ENCODE measurements at regions not wholly inside any gene's neighbourhood (a gene's known extent, or its start where the extent isn't known, plus 50 kb on each side); places are given as distances from the start of the nearest gene placed in this dataset.

DNA sequence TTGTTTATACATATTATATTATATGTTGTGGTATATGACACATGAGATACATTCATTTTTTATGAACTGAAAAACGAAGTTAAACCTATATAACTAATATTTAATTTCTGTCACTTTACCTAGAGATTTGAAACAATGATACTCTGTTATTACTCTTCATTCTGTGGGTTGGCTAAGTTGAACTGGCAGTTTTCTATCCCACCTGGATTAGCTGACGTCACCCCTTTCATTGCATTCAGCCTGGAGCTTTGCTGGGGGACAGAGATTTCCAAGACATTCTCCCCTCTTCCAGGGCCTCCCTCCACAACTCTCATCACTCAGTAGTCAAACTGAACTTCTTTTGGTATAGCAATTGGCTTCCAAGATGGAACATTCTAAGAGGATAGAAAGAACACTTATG is 309.2 kb upstream of the SATB1 start:
- no peak overlapping the region for H3K4me3 ChIP-seq
- H3K9me3 ChIP-seq: no peaks in the 10 kb centered on the region
- no peak for DNase-seq (ENCODE audit: extremely low spot score in 2 of 2)
- H3K27ac ChIP-seq: no peak overlapping the region
- H3K4me1 ChIP-seq: no peaks in the 10 kb centered on the region
- H3K36me3 ChIP-seq: no peaks in the 10 kb centered on the region
- H3K27me3 ChIP-seq: no peaks in the 10 kb centered on the region
- TF ChIP-seq POLR2A (IDR thresholded peaks at IDR 0.05) (no peak), POLR2AphosphoS5 (IDR thresholded peaks at IDR 0.05; ENCODE audit: insufficient read depth in 1 of 2, low read depth in 1 of 2) (no peak), CTCF (IDR thresholded peaks at IDR 0.05) (no peak)
- intact Hi-C loops (cut with DNase I): no loop called here

GRCh38 chr3:18732474-18732873 is 307.3 kb upstream of the SATB1 start:
- Histone ChIP-seq H3K4me1 (no peaks in the 10 kb centered on the region), H3K36me3 (no peaks in the 10 kb centered on the region), H3K27me3 (no peaks in the 10 kb centered on the region), H3K9me3 (no peaks in the 10 kb centered on the region), H3K4me3 (no peak overlapping the region), H3K27ac (no peak overlapping the region)
- intact Hi-C loops (cut with DNase I): no loop called here
- no peak for DNase-seq (ENCODE audit: extremely low spot score in 2 of 2)
- TF ChIP-seq POLR2AphosphoS5 (IDR thresholded peaks at IDR 0.05; ENCODE audit: insufficient read depth in 1 of 2, low read depth in 1 of 2) (no peak), POLR2A (IDR thresholded peaks at IDR 0.05) (no peak), CTCF (IDR thresholded peaks at IDR 0.05) (no peak)

DNA sequence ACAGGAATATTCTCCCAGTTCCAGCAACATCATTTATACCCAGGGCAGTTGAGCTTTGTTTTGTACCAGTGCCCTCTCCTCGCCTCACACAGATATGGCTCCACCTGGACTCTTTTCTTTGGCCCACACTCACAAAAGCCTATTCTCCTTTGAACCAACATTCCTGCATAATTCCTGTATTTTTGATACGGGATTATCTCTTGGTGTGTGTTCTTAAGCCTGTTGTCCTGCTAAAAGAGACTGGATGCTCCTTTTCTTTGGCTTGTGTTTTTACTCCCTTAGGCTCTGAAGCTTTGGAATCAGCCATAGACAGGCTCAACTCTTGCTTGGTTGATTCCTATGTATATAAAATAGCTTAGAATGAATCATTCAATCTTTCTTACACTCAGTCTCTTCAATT is 305.4 kb upstream of the SATB1 start:
- intact Hi-C loops (cut with DNase I): no loop called here
- Histone ChIP-seq H3K9me3 (no peaks in the 10 kb centered on the region), H3K4me3 (no peak overlapping the region), H3K27me3 (no peaks in the 10 kb centered on the region), H3K36me3 (no peaks in the 10 kb centered on the region), H3K4me1 (no peaks in the 10 kb centered on the region), H3K27ac (no peak overlapping the region)
- DNase-seq (ENCODE audit: extremely low spot score in 2 of 2): no peak
- TF ChIP-seq POLR2AphosphoS5 (IDR thresholded peaks at IDR 0.05; ENCODE audit: insufficient read depth in 1 of 2, low read depth in 1 of 2): no peak
- TF ChIP-seq CTCF (IDR thresholded peaks at IDR 0.05): no peak
- no peak for TF ChIP-seq POLR2A (IDR thresholded peaks at IDR 0.05)

GRCh38 chr3:18729671-18730070 is 304.5 kb upstream of the SATB1 start:
- intact Hi-C loops (cut with DNase I): no loop called here
- H3K27ac ChIP-seq: no peak overlapping the region
- no peaks in the 10 kb centered on the region for H3K9me3 ChIP-seq
- H3K4me1 ChIP-seq: no peaks in the 10 kb centered on the region
- no peaks in the 10 kb centered on the region for H3K36me3 ChIP-seq
- no peak for DNase-seq (ENCODE audit: extremely low spot score in 2 of 2)
- no peaks in the 10 kb centered on the region for H3K27me3 ChIP-seq
- H3K4me3 ChIP-seq: no peak overlapping the region
- TF ChIP-seq POLR2AphosphoS5 (IDR thresholded peaks at IDR 0.05; ENCODE audit: insufficient read depth in 1 of 2, low read depth in 1 of 2) (no peak), CTCF (IDR thresholded peaks at IDR 0.05) (no peak), POLR2A (IDR thresholded peaks at IDR 0.05) (no peak)

GRCh38 chr3:18725668-18726407 is 300.7 kb upstream of the SATB1 start:
- H3K27me3 ChIP-seq: no peaks in the 10 kb centered on the region
- DNase-seq (ENCODE audit: extremely low spot score in 2 of 2): no peak
- no peak overlapping the region for H3K4me3 ChIP-seq
- H3K9me3 ChIP-seq: no peaks in the 10 kb centered on the region
- no peaks in the 10 kb centered on the region for H3K4me1 ChIP-seq
- H3K27ac ChIP-seq: no peak overlapping the region
- intact Hi-C loops (cut with DNase I): no loop called here
- peak in 1 of 2 donors; percentile 19 for TF ChIP-seq POLR2AphosphoS5 (IDR thresholded peaks at IDR 0.05; ENCODE audit: insufficient read depth in 1 of 2, low read depth in 1 of 2)
- TF ChIP-seq CTCF (IDR thresholded peaks at IDR 0.05): no peak
- no peak for TF ChIP-seq POLR2A (IDR thresholded peaks at IDR 0.05)
- H3K36me3 ChIP-seq: no peaks in the 10 kb centered on the region

Data from vagina (tissue), 2 donors.